DLD1 (cell line): ENCODE measurements at regions not wholly inside any gene's neighbourhood (a gene's known extent, or its start where the extent isn't known, plus 50 kb on each side); places are given as distances from the start of the nearest gene placed in this dataset.
"Not testable (repeated sequence)": the region's sequence is repeated elsewhere in the genome, so short reads cannot be mapped to it uniquely, and the experiment has no call there.

Experiments used
- in situ Hi-C: cut with HindIII; loops from 2 replicates; pipeline ENCODE4 v1.10.0; 2017; ENCODE audit warnings: low sequenced_read_pairs

GRCh38 chr15:62270216-62270921, 105.3 kb upstream of the C2CD4B start:
- in situ Hi-C loops, result no loop called here

GRCh38 chr15:62272290-62272689, 107.2 kb upstream of the C2CD4B start:
- in situ Hi-C loops, result no loop called here

DNA sequence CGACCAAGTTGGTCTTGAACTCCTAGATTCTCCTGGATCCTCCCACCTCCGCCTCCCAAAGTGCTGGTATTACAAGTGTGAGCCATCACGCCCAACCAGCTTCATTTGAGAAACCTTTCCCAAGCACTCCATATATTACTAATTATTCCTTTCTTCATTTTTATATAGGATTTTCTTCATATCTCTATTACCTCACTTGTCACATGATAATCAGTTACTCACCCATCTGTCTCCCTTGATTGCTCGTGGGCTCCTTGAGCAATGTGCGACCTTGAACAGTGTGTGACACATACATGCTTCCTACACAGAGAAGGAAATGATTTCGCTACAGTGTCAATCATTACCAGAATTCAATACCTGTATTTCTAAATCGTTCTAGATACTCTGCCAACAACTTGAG, 110.7 kb upstream of the C2CD4B start:
- in situ Hi-C loops, result no loop called here

DNA sequence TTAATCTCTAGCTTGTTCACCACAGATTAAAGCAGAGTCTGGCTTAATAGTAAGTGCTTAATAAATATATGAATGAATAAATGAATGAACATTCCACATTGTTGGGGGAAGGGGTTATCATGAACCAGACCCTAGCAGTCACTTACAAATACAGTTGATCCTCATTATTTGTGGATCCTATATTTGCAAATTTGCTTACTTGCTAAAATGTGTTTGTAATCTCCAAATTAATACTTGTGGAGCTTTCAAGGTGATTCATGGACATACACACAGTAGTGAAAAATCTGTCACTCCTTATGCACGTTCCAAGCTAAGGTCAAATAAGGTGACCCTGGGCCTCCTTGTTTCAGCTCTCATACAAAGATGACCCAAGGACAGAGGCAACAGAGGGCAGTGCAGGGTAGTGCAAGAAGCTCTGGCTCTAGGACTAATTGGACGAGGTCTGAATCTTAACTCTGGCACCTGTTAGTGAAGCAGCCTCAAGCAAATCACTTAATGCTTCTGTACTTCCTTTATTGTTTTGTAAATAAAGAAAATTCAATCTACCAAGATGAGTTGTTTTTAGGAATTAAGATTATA, 112.8 kb upstream of the C2CD4B start:
- in situ Hi-C loops, result no loop called here

DNA sequence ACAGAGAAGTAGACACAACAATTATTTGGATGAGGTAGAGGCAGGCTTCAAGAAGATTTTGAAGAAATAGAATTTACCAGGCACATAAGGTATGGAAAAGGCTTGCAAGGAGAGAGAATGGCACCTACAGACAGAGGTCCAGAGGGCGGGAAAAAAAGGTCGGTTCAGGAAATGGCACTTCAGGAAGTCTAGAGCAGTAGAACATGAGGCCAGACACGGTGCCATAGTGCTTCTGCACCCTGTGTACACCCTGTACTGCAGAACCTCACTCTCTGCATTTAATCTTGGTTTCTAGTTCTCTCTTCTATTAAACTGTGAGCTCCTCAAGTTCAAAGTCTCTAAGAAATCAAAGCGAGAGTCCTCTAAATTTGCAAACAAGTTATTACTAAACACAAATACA, 113.4 kb upstream of the C2CD4B start:
- in situ Hi-C loops, result no loop called here

DNA sequence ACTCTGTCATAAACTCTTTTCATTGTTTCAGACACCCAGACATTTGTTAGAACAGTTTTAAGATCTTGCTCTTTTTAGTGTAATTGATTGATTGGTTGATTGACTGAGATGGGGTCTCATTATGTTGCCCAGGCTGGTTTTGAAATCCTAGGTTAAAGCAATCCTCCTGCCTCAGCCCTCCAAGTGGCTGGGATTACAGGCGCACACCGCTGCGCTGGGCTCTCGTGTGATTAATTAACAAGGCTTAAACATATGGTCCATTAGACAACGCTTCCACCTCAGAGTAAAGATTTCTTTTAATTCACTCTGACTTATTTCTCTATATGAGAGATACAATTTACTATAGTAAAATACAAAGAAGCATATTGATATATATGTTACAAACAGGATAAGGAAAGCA, 114.0 kb upstream of the C2CD4B start:
- in situ Hi-C loops, result no loop called here

DNA sequence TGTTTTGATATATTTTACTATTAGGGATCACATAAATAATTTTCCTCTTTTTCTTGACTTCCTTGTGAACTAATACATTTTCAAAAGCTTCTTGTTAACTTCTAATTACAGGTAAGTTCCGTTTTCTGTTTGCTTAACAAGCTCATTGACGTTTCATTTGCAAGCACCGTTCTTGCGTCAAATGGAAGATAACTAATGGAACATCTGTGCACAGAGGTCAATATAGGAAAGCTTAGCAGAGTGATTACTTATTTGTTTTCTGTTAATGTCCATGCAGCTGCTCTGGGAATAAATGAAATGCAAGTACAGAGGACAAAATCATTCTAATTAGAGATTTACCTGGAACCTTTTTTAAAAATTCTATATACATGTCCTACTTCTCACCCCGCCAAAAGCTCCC, 115.5 kb upstream of the C2CD4B start:
- in situ Hi-C loops, result no loop called here

GRCh38 chr15:62281801-62282200, 116.7 kb upstream of the C2CD4B start:
- in situ Hi-C loops, result not testable (repeated sequence)

- in situ Hi-C loops, result no loop called here
Observed at GRCh38 chr15:62287066-62287857, 122.2 kb upstream of the C2CD4B start.

GRCh38 chr15:62288361-62289017, 123.4 kb upstream of the C2CD4B start:
- in situ Hi-C loops, result no loop called here

- in situ Hi-C loops, result no loop called here
Observed at GRCh38 chr15:62291262-62291661, 126.2 kb upstream of the C2CD4B start.

DNA sequence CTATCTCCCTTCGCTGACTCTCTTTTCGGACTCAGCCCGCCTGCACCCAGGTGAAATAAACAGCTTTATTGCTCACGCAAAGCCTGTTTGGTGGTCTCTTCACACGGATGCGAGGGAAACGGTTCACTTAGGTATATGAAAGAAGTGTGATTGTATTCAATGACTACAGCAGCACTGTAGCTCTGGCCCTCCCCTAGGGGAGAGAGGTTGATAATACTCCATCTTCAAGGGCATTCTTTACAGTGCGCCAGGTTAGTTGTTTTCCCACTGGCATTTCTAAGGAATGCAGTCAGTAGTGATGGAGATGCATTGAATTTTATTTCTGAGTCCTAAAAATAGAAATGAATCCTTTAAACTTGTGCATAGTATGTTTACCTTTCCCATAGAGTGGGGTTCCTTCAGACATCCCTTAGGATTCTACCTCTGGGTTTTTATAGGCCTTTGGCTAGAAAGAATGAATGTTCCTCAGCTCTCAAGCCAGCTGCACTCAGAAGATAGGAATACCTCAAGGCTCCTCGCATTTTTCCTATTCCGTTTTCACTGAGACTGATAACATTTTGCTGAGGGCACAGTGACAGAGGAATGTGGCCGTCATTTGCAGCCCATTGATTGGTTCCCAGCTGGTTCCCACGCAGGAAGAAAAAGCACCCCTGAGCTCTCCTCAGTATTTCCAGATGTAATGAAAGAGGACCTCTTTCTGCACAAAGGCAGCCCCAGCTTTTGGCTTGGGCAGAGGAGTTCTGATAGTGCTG, 131.8 kb upstream of the C2CD4B start:
- in situ Hi-C loops, result no loop called here

DNA sequence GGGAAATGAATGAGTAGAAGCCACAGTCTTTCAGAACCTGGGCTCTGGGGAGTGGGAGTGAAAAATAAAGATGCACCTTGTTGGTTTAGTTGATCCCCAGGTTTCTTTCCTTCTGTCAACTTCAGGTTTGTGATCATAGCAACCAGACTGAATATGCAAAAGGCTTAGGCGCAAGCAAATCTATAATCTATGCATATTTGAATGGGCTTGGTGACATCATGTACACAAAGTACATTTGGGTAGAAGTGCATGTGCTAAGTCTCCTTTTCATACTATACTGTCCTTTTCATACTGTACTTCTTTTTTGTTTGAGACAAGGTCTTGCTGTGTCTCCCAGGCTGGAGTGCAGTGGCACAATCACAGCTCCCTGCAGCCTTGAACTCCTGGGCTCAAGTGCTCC, 132.4 kb upstream of the C2CD4B start:
- in situ Hi-C loops, result no loop called here

DNA sequence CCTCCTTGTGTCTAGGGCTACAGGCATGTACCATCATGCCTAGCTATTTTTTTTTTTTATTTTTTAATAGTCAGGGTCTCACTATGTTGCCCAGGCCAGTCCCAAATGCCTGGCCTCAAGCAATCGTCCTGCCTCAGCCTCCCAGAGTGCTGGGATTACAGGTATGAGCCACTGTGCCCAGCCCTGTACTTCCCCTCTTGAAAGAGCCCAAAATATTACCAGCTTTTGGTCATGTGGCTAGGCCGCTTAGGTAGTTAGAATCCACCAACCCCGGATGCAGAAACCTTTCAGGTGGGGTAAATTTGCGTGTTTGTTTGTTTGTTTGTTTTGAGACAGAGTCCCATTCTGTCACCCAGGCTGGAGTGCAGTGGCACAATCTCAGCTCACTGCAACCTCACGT, 132.8 kb upstream of the C2CD4B start:
- in situ Hi-C loops, result no loop called here

DNA sequence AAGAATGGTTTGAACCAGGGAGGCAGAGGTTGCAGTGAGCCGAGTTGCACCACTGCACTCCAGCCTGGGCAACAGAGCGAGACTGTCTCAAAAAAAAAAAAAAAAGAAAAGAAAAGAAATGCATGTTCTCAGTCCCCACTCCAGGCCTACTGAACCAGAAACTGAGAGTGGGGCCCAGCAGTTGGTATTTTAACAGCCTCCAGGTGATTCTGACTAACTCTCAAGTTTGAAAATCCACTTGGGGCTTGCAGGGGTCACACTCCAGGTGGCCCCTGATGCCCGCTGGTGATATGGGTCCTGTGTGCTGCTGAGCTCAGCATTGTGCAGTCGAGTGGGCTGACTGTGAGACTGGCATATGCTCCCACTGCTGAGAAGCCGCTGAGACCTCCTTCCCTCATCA, 133.7 kb upstream of the C2CD4B start:
- in situ Hi-C loops, result no loop called here

- in situ Hi-C loops, result no loop called here
Observed at GRCh38 chr15:62299541-62299940, 134.5 kb upstream of the C2CD4B start.

DNA sequence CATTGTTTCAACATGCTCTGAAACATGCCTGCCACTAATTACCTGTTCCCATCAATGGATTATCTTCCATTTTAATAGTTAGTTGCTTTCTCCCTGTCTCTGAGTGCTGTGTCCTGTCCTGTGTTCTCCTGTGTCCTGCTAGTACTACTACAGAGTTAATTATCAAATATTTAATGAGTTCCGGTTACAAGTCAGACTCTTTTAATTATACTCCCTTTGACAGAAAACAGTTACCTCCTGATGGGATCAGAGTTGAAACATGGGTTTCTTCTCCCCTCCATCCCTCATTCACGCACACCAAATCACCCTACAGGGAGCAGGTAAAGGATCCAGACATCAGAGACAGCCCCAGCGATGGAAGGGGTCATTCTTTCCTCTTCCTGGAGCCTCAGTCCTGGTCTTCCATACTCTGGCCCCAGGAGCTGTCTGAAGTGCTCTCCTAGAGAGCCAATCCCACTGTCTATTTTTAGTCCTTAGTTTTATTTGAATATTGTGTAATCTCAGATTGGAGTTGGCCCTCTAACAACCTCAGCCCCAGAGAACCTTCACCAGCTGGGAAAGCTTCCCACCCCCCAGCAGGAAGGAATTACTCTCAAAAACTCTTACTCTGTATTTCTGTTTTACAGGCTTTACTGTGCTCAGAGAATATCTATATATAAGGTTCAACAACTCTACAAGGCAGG, 137.0 kb upstream of the C2CD4B start:
- in situ Hi-C loops, result no loop called here

DNA sequence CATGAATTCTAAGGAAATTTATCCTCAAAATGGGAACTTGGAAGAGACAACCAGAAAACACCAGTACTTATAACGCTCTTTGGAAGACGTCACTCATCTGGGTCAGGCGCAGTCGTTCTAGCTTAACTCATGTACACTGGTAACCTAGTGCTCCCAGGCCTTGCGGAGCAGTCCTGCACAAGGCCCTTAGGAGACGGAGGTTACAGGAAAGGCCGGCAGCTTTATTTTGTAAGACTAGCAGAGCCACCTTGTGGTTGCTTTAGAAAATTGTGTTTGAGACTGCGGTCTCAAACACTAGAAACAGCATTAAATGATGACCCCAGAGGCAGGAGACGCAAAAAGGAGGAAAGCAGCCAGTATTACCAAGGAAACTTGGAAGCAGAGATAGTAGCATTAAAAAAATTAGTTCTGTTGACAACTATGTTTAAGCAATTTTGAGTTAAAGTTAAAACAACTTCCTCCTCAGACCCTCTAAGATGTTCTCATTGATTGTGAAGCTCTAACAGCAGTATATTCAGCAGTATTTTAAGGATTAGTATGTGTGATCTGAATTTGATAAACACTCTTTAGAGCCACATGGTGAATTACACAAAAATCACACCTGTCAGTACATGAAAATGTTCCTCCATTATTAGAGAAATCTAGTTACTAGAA, 141.9 kb upstream of the C2CD4B start:
- in situ Hi-C loops, result no loop called here

DNA sequence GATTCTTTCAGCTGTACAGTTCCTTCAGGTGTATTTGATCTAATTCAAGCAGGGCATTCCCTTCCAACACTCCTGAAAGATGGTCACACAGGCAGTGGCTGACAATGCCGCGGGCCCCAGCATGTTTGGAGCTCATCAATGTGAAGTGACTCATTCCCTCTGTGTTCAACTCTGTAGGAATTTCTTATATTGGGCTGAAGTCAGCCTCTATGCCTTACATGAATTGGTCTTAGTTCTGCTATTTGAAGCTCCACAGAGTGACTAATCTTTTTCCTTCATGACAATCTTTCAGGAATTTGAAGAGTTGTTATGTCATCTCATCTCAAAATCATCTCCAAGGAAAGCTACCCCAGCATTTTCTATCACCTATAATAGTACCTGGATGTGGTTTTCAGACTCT, 142.5 kb upstream of the C2CD4B start:
- in situ Hi-C loops, result no loop called here
